Effector memory CD4-positive, alpha-beta T cell (primary cell): ENCODE measurements at regions not wholly inside any gene's neighbourhood (a gene's known extent, or its start where the extent isn't known, plus 50 kb on each side); places are given as distances from the start of the nearest gene placed in this dataset.
A peak's percentile ranks its signal among the peaks of the same experiment; 100 is the strongest.

ENCODE experiments used
- DNase-seq, 3 donors: peaks; one replicate each; pipeline ENCODE4 v3.0.0-alpha.2; 2020
- H3K27ac ChIP-seq: 2 replicates; pipeline ENCODE4 v1.7.0; 2013; ENCODE audit warnings: mild to moderate bottlenecking, low read length, moderate library complexity; ENCODE audit not compliant: insufficient read depth, poor library complexity, severe bottlenecking
- H3K27me3 ChIP-seq: replicated peaks from 2 replicates; pipeline ENCODE4 v1.7.0; 2013; ENCODE audit warnings: mild to moderate bottlenecking, low read length; ENCODE audit not compliant: insufficient read depth, control insufficient read depth, poor library complexity, severe bottlenecking
- H3K36me3 ChIP-seq: 2 replicates; pipeline ENCODE4 v1.7.0; 2013; ENCODE audit warnings: mild to moderate bottlenecking, low read length, moderate library complexity; ENCODE audit not compliant: control insufficient read depth, insufficient read depth
- H3K4me1 ChIP-seq: 2 replicates; pipeline ENCODE4 v1.7.0; 2013; ENCODE audit warnings: low read length, mild to moderate bottlenecking; ENCODE audit not compliant: control insufficient read depth, insufficient read depth, poor library complexity, severe bottlenecking
- H3K4me3 ChIP-seq: 2 replicates; pipeline ENCODE4 v1.7.0; 2013; ENCODE audit warnings: low read length, low read depth, mild to moderate bottlenecking; ENCODE audit not compliant: insufficient read depth, poor library complexity, severe bottlenecking
- H3K9me3 ChIP-seq: 2 replicates; pipeline ENCODE4 v1.7.0; 2013; ENCODE audit warnings: mild to moderate bottlenecking, low read length, moderate library complexity; ENCODE audit not compliant: control insufficient read depth

- Histone ChIP-seq H3K27ac (no peak overlapping the region), H3K4me3 (no peak overlapping the region), H3K36me3 (no peaks in the 10 kb centered on the region), H3K9me3 (no peaks in the 10 kb centered on the region), H3K27me3 (no peaks in the 10 kb centered on the region), H3K4me1 (no peaks in the 10 kb centered on the region)
- peak in 2 of 3 donors; percentile 5 to 43 for DNase-seq
These were observed 87.5 kb upstream of the PPP2R2B start for GRCh38 chr5:146965761-146966659.

- Histone ChIP-seq H3K4me1 (no peaks in the 10 kb centered on the region), H3K36me3 (no peaks in the 10 kb centered on the region), H3K9me3 (no peaks in the 10 kb centered on the region), H3K27ac (no peak overlapping the region), H3K4me3 (no peak overlapping the region), H3K27me3 (no peaks in the 10 kb centered on the region)
- no peak for DNase-seq
These were observed 89.1 kb upstream of the PPP2R2B start for GRCh38 chr5:146967646-146968045.

DNA sequence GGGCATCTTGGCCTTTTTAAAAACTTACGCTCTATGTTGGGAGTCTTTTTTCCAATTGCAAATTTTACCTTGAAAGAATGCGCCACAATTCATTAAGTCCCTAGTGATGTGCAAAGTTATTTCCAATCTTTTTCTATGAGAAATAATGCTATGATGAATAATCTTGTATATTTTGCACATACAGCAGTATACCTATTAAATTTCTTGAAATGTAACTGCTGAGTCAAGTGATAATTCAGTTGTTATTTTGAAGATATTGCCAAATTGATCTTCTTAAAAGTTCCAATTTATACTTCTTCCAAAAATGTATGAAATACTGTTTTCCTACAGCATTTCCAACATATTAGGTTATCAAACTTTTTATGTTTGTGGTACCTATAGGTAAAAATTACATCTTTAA is 92.8 kb upstream of the PPP2R2B start:
- Histone ChIP-seq H3K27me3 (no peaks in the 10 kb centered on the region), H3K9me3 (no peaks in the 10 kb centered on the region), H3K4me1 (no peaks in the 10 kb centered on the region), H3K36me3 (no peaks in the 10 kb centered on the region), H3K27ac (no peak overlapping the region), H3K4me3 (no peak overlapping the region)
- no peak for DNase-seq

- H3K36me3 ChIP-seq: no peaks in the 10 kb centered on the region
- H3K9me3 ChIP-seq: no peaks in the 10 kb centered on the region
- H3K27me3 ChIP-seq: no peaks in the 10 kb centered on the region
- no peak overlapping the region for H3K4me3 ChIP-seq
- H3K4me1 ChIP-seq: no peaks in the 10 kb centered on the region
- no peak overlapping the region for H3K27ac ChIP-seq
- DNase-seq: no peak
These were observed 107.9 kb upstream of the PPP2R2B start for GRCh38 chr5:146986469-146986868.

DNA sequence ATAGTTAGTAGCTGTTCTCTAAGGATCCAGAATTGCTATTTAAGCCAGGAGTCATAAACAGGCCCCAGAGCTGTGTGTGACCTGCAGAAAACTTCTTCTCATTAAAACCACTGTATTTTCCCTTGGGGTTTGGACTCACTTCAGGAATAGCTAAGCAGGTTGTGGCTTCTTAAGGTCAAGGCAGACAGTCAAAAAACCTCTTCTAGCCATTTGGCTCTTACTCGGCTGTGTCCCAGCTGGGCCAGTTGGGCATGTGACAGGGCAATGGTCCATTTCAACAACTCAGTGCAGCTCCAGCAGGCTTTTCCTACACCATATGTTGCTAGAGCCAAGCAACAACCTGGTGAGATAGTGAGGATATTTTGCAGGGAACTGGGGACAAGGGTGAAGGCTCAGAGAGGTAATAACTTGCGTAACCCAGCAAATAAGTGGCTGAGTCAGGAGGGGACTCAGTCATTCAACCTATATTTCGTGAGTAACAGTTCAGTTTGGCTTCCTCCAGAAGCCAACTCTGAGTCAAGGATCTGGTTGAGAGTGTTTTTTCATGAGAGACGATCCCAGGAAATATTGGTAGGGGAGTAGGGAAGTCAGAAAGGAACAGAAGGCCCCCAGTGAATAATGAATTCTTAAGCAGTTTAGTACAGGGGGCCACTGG is 115.4 kb upstream of the PPP2R2B start:
- H3K27me3 ChIP-seq: no peaks in the 10 kb centered on the region
- no peak for DNase-seq
- H3K9me3 ChIP-seq: no peaks in the 10 kb centered on the region
- no peak overlapping the region for H3K27ac ChIP-seq
- no peak overlapping the region for H3K4me3 ChIP-seq
- no peaks in the 10 kb centered on the region for H3K4me1 ChIP-seq
- no peaks in the 10 kb centered on the region for H3K36me3 ChIP-seq

DNA sequence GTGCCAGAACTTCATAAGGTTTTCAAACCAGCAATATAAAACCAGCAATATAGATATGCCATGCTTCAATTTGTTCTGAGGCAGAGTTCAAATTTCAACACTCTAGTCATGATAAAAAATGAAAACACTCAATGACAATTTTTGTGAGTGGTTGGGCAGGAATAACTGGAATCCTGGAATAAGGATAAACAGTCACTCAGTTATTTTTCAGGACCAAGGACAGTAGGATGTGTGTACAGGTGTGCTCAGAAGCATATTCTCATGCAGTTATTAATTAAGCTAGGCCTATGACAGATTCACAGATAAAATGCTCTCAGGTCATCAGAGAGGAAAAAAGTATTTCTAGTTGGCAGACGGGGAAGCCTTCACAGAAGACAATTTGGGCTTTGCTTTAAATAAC is 117.3 kb upstream of the PPP2R2B start:
- Histone ChIP-seq H3K4me3 (no peak overlapping the region), H3K4me1 (no peaks in the 10 kb centered on the region), H3K9me3 (no peaks in the 10 kb centered on the region), H3K36me3 (no peaks in the 10 kb centered on the region), H3K27ac (no peak overlapping the region), H3K27me3 (no peaks in the 10 kb centered on the region)
- no peak for DNase-seq

DNA sequence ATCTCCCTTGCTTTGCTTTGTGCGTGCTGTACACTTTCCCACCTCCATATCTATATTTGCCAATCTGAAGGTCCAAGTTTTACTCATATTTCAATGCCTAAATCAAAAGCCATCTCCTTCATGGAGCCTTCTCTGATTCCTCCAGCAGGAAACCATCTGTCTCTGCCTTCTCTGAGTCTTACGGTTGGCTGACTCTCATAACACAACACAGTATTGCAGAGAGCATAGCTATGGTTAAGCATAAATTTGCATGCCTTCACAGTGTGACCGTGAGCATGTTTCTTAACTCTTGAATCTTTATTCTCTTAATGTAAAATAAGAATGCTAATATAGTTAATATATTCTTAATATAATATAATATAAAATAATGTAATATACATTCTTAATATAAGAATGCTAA is 136.8 kb upstream of the PPP2R2B start:
- Histone ChIP-seq H3K36me3 (no peaks in the 10 kb centered on the region), H3K4me3 (no peak overlapping the region)
- no peak for DNase-seq

DNA sequence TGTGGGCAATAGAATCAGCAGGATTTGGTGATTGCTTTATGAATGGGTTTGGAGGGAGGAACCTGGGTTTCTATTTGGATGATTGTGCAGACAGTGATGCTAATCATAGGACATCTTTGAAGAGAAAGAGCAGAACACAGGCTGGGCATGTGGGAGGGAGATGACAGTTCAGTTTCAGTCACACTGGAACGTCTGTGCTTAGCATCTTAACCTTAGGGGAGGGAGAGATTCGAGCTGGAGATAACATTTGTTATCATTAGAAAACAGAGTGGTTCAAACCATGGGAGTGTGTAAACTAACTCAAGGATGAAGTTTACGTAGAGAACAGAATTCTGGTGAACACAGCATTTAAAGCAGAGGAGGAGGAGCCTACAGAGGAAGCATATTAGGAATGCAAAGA is 138.6 kb upstream of the PPP2R2B start:
- no peaks in the 10 kb centered on the region for H3K27me3 ChIP-seq
- no peaks in the 10 kb centered on the region for H3K36me3 ChIP-seq
- no peak for DNase-seq
- no peak overlapping the region for H3K27ac ChIP-seq
- H3K4me3 ChIP-seq: no peak overlapping the region
- H3K4me1 ChIP-seq: no peaks in the 10 kb centered on the region
- no peaks in the 10 kb centered on the region for H3K9me3 ChIP-seq

More for the DNA sequence above, 136.8 kb upstream of the PPP2R2B start:
- Histone ChIP-seq H3K27ac (no peak overlapping the region), H3K4me1 (no peaks in the 10 kb centered on the region), H3K9me3 (no peaks in the 10 kb centered on the region), H3K27me3 (no peaks in the 10 kb centered on the region)

GRCh38 chr5:147017621-147018020 is 139.1 kb upstream of the PPP2R2B start:
- Histone ChIP-seq H3K27ac (no peak overlapping the region), H3K36me3 (no peaks in the 10 kb centered on the region), H3K27me3 (no peaks in the 10 kb centered on the region), H3K9me3 (no peaks in the 10 kb centered on the region), H3K4me3 (no peak overlapping the region), H3K4me1 (no peaks in the 10 kb centered on the region)
- no peak for DNase-seq

DNA sequence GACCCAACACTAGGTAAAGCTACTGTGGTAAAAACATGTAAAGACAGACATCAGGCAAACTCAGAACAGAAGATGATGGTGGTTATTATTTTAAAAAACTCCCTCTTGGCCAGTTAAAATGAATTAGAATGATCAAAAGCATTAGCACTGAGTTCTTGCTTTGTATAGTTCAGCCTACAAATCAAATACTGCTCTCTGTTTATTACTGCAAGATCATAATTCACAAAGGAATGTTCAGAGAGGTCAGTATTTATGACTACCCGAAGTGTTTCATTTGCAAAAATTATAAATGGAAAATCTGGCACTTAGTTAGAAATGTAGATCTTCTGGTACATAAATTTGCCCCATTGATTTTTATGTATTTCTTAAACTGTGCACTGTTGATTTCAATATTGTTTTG is 140.3 kb upstream of the PPP2R2B start:
- Histone ChIP-seq H3K9me3 (no peaks in the 10 kb centered on the region), H3K4me1 (no peaks in the 10 kb centered on the region), H3K36me3 (no peaks in the 10 kb centered on the region), H3K27me3 (no peaks in the 10 kb centered on the region), H3K4me3 (no peak overlapping the region), H3K27ac (no peak overlapping the region)
- DNase-seq: no peak
